HG02885 (cell line): ENCODE measurements at regions not wholly inside any gene's neighbourhood (a gene's known extent, or its start where the extent isn't known, plus 50 kb on each side); places are given as distances from the start of the nearest gene placed in this dataset.

ENCODE experiments used
- ATAC-seq: cut with Tn5 transposase; IDR thresholded peaks from one replicate; pipeline ENCODE4 v1.9.1; 2021; ENCODE audit warnings: mild to moderate bottlenecking; ENCODE audit not compliant: unreplicated experiment, poor library complexity

DNA sequence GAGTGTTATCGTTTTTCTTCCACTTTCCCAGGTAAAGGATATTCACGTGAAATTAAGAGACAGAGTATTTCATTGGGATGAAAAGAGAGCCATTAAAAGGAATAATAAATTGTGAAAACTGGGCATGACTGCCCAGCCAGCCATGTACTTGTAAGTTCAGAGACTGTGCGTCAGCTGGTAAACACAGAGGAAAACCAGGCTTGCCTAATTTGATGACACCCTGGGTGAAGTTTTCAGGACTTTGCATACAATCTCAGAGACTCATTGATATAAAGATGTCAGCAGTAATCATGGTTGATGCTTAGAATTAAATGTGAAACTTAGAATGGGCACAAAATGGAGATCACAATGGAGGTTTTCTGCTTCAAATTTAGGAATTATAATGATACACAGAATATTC, 153.5 kb upstream of the ZEB2 start:
- ATAC-seq: no peak

GRCh38 chr2:144671695-144672455, 152.0 kb upstream of the ZEB2 start:
- no peak for ATAC-seq

GRCh38 chr2:144670738-144671137, 150.8 kb upstream of the ZEB2 start:
- ATAC-seq: no peak

- no peak for ATAC-seq
Observed at GRCh38 chr2:144670080-144670479, 150.2 kb upstream of the ZEB2 start.

DNA sequence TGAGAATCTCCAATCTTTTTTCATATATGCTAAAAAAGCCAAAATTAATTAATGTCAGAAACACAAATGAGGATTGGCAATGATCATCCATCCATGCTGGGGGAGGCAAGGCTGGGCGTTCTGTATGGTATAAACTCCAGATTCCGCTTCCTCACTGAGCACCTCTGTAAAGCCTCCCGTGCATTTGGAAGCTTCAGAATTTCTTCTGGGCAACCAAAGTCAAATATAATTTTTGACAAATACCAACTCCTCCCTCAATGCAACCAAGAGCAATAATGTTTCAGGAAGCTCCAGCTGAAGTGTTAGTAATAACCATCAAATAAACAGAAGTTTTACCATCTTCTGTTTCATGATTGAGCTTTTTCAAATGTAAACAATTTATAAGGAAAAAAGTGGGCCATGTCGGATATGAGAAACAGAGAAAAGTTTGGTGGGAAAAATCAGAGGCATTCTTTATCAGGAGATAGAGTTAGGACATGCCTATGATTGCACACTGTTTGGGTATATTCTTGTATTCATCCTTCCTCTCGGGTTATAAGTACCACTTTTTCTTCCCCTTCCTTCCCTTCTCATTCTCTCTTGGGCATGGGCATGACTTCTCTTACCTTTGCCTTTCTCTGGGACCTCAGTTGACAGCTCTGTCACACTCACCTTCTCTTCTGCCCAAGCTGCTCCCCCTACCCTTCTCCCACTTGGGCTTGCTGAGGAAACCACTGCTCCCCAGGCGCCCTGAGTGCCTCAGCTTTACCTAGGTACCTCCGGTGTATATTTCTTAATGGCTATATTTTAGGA, 149.5 kb upstream of the ZEB2 start:
- no peak for ATAC-seq

- ATAC-seq: no peak
Observed at GRCh38 chr2:144668493-144669110, 148.7 kb upstream of the ZEB2 start.

DNA sequence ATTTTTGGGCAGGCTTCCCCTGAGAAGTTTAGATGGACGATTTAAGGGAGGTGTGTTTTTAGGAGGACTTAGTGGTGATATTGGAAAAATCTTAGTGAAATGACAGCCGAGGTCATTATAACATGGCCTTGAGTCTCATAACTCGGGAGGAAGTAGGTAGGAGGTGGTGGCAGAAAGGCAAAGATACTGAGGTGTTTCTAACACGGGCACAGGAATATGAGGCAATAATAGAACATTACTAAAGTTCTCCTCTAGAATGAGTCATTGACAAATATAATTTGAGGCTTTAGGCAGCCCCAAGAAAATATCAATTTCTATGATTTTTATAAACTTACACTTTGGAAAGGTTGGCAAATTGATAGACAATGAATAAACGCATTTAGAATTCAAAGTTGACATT, 146.1 kb upstream of the ZEB2 start:
- ATAC-seq: no peak

DNA sequence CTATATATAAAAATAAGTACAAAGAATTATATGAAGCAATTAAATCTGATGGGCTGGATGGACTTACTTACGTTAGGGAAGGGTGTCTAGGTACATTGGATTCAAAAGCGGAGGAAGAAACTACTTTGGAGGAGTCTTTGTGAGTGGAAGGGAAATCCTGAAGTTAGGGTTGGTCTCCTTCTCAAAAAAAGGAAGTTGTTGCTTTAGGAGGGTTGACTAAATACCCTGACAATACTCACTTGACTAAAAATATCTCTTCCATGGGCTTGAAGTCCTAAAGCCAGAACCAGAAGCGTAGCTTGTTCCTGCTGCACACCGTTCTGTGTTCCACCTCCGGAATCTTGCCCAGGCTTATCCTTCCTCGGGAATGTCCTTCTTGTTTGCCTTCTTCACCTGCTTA, 143.3 kb upstream of the ZEB2 start:
- ATAC-seq: no peak

DNA sequence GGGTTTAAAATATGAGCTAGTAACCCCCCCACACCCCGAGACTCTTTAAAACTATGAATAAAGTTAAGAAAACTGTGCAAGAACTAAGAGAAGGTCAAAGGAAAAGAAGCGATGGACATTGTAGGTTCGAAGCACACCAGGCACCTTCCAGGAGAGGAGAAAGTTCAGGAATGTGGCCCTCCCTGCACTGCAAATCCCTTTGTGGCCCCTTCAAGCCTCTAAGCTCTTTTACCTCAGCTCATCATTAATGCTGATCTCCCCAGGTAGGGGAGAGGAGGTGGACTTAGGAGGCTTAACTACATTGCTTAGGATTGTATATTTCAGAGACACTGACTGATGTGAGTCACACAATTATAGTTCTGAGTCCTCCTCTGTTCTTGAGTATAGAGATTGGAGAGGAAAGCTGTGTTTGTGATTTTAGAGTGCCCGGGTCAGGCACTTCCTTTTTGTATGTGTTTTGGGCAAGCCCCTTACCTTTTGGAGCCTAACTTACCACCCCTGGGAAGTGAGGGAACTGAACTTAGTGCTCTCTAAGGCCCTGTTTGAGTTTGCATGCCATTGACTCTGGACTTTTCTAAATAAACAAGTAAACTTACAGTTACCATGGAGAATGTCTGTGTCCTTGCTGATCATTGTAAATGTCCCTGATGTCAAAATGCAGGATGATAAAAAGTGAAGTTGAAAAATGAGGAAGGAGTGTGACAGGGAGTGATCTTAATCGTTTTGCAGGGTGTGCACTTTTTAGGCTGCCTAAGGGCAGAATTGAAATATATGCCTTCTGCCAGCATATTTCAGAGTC, 140.8 kb upstream of the ZEB2 start:
- no peak for ATAC-seq

DNA sequence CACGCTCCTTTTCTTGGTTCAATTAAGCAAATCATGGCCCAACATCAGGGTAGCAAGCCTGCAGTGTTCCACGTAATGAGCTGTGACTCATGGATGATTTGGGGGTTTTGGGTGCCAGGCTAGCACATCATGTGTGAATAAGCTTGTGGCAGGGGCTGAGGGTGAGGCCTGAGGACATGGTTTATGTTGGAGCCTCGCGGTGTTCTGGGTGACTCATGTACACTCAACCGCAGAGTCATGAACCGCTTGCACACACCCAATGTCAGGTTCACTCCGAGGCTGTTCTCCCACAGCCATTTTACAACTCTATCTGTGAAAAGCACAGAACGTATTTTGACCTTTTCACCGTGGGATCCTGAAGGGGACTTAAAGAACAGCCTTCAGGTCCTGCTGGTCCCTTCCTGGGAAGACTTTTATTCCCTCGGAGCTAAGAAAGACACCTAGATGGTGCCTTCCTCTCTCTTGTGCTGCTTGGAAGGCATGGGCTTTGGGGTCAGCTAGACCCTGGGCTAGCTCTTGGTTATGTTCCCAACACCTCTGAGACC, 139.9 kb upstream of the ZEB2 start:
- no peak for ATAC-seq

DNA sequence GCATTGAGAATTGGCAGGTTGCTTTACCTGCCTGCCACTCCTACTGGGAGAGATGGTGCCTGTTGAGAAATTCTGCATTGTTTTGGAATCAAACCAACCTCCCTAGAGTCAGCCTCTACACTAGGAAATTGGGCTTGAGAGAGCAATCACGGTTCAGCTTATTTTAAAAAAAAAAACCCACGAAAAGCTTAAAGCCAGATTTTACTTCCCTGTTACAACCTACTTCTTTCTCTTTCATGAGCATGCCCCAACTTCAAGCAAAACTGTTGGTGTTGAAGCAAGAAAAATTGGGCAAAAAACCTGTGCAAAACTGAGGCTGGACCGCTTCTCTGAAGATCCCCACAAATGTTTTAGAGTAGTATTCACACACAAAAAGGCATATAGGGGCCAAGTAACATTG, 134.6 kb upstream of the ZEB2 start:
- ATAC-seq: no peak

GRCh38 chr2:144650907-144651306, 131.0 kb upstream of the ZEB2 start:
- no peak for ATAC-seq

- no peak for ATAC-seq
Observed at GRCh38 chr2:144648837-144649465, 129.0 kb upstream of the ZEB2 start.

GRCh38 chr2:144645083-144645778, 125.3 kb upstream of the ZEB2 start:
- no peak for ATAC-seq

- ATAC-seq: no peak
Observed at GRCh38 chr2:144644549-144644948, 124.6 kb upstream of the ZEB2 start.

GRCh38 chr2:144643537-144644336, 123.8 kb upstream of the ZEB2 start:
- ATAC-seq: no peak

DNA sequence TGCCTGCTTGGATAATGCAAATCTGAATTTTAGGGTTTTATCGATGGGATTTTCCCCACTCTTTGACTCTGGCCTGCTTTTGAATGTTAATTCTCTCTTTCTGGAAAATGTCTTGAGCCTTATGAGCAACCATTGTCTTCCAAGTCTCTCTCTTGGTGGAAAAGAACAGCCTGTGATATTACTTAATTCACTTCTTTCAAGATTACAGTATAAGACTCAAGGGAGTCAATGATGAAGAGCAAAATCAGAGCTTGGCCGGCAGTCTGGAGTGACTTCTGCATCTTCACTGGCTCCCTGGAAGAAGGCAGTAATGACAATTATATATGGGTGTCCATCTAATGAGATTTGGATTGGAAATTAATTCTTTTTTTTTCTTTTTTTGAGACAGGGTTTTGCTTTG, 122.9 kb upstream of the ZEB2 start:
- ATAC-seq: no peak

DNA sequence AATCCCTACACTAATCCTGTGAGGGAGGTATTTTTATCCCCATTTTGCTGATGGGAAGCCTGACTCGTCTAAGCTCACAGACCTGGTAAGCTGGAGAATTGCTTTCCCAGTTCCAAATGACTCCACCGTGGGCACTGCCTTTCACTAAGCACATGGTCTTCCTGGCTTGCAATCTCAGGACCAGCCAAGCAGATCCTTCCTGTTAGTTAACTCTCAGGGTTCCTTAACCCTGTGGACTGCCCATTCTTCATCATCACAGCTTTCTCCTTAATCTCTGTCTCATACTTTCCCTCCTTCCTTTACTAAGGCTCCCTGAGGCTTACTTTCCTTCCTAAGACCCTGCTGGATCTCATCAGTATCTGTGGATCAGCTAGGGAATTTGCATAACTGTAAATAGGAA, 122.2 kb upstream of the ZEB2 start:
- ATAC-seq: no peak
